Urinary bladder (tissue), 3 donors: ENCODE measurements at regions not wholly inside any gene's neighbourhood (a gene's known extent, or its start where the extent isn't known, plus 50 kb on each side); places are given as distances from the start of the nearest gene placed in this dataset.

Experiments used
- DNase-seq: peaks from one replicate; pipeline ENCODE4 v3.0.0-alpha.2; 2015; ENCODE audit errors: extremely low spot score
- H3K27ac ChIP-seq: one replicate; pipeline ENCODE4 v1.5.1; 2013; ENCODE audit warnings: low read depth, mild to moderate bottlenecking, moderate library complexity
- H3K36me3 ChIP-seq: one replicate; pipeline ENCODE4 v1.6.1; 2013; ENCODE audit warnings: mild to moderate bottlenecking, moderate library complexity; ENCODE audit not compliant: insufficient read depth
- H3K4me1 ChIP-seq: one replicate; pipeline ENCODE4 v1.6.1; 2013; ENCODE audit warnings: mild to moderate bottlenecking, moderate library complexity; ENCODE audit not compliant: insufficient read depth
- H3K4me3 ChIP-seq: one replicate; pipeline ENCODE4 v1.5.1; 2013; ENCODE audit warnings: low read depth, low read length
- WGBS: extraction: QIAGEN DNeasy Blood & Tissue Kit; methylation state at CpG from one replicate; pipeline ENCODE4 v1.1.7; 2013; 5-methylcytosine and 5-hydroxymethylcytosine counted together
- donor health status: healthy with polysubstance abuse.
- donor health status: healthy.

GRCh38 chr11:80841675-80842074, 1400.8 kb upstream of the TENM4 start:
- WGBS: 45% methylated on average over 1 of the region's 1 CpG
- Histone ChIP-seq H3K27ac (no peak overlapping the region), H3K4me3 (no peak overlapping the region), H3K4me1 (no peaks in the 10 kb centered on the region), H3K36me3 (no peaks in the 10 kb centered on the region)
- no peak for DNase-seq

DNA sequence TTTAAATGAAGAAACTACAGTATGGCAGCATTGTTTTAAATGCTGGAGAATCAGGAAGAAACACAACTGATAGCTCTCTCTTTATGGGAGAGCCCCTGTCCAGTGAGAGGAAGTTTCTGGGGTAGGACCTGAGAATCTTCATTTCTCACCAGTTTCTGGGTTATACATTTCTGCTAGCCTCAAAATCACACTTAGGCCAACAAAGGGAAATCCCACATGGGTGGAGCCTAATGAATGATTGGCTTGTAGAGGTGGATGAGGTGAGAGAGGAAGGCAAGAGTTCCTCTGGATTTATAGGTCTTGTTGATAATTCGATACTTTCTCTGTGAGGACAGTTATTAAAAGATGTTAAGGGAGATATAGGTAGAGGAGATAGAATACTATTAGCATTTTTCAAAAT, 1397.3 kb upstream of the TENM4 start:
- Histone ChIP-seq H3K4me1 (no peaks in the 10 kb centered on the region), H3K4me3 (no peak overlapping the region), H3K36me3 (no peaks in the 10 kb centered on the region), H3K27ac (no peak overlapping the region)
- 95% methylated on average over 1 of the region's 1 CpG for WGBS
- DNase-seq: no peak

DNA sequence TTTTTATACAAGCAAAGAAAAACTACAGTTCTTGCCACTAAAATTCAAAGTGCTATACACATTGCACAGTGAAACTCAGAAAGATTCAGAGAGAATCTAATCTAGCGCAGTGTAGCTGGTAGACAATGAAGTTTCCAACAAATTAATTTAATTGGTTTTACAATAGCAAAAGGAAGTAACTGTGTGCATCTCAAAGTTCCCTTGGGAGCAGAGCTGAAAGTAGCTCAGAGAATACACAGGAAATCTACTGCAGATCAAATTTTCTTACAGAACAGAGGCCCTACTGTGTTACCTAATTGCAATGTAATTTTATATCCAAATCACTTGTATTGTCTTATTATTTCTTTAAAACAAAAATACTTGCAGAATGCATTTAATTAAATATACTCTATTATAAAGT, 1396.2 kb upstream of the TENM4 start:
- no peak for DNase-seq
- H3K27ac ChIP-seq: no peak overlapping the region
- no peaks in the 10 kb centered on the region for H3K4me1 ChIP-seq
- no peaks in the 10 kb centered on the region for H3K36me3 ChIP-seq
- no peak overlapping the region for H3K4me3 ChIP-seq
- WGBS: 87% methylated on average over 1 of the region's 1 CpG

- 92% methylated on average over 1 of the region's 1 CpG for WGBS
- Histone ChIP-seq H3K27ac (no peak overlapping the region), H3K4me3 (no peak overlapping the region), H3K4me1 (no peaks in the 10 kb centered on the region), H3K36me3 (no peaks in the 10 kb centered on the region)
- no peak for DNase-seq
Observed at GRCh38 chr11:80831374-80831773, 1390.5 kb upstream of the TENM4 start.

- Histone ChIP-seq H3K27ac (no peak overlapping the region), H3K4me1 (no peaks in the 10 kb centered on the region), H3K36me3 (no peaks in the 10 kb centered on the region), H3K4me3 (no peak overlapping the region)
- DNase-seq: no peak
- WGBS: 76% methylated on average over 3 of the region's 3 CpGs
Observed at GRCh38 chr11:80827781-80828180, 1387.0 kb upstream of the TENM4 start.

GRCh38 chr11:80826808-80827207, 1386.0 kb upstream of the TENM4 start:
- WGBS: 77% methylated on average over 2 of the region's 2 CpGs
- no peak overlapping the region for H3K4me3 ChIP-seq
- no peaks in the 10 kb centered on the region for H3K36me3 ChIP-seq
- no peaks in the 10 kb centered on the region for H3K4me1 ChIP-seq
- no peak for DNase-seq
- no peak overlapping the region for H3K27ac ChIP-seq

GRCh38 chr11:80822308-80822707, 1381.5 kb upstream of the TENM4 start:
- WGBS: 89% methylated on average over 7 of the region's 7 CpGs
- Histone ChIP-seq H3K36me3 (no peaks in the 10 kb centered on the region), H3K27ac (no peak overlapping the region), H3K4me1 (no peaks in the 10 kb centered on the region), H3K4me3 (no peak overlapping the region)
- DNase-seq: no peak

GRCh38 chr11:80819271-80819670, 1378.4 kb upstream of the TENM4 start:
- H3K4me3 ChIP-seq: no peak overlapping the region
- WGBS: 99% methylated on average over 1 of the region's 1 CpG
- H3K27ac ChIP-seq: no peak overlapping the region
- no peak for DNase-seq
- no peaks in the 10 kb centered on the region for H3K4me1 ChIP-seq
- no peaks in the 10 kb centered on the region for H3K36me3 ChIP-seq

DNA sequence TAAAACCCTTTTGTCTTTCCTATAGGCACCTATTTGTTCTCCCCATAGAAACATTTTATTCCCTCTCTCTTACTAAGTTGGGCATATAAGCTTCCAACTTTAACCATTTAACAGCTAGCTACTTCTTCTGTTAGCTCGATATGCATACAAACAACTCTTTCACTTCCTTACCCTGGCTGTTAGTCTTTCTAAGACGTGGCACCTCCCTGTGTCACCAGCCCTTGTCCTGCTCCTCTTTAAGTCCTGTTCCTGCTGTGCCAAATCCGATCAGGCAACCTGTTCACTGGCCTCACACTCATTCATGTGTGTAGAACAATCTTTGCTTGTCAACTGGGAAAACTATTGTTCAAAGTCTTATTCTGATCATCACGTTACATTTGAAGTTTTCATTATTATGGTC, 1376.1 kb upstream of the TENM4 start:
- WGBS: 75% methylated on average over 4 of the region's 4 CpGs
- H3K4me3 ChIP-seq: no peak overlapping the region
- no peak overlapping the region for H3K27ac ChIP-seq
- no peaks in the 10 kb centered on the region for H3K36me3 ChIP-seq
- H3K4me1 ChIP-seq: no peaks in the 10 kb centered on the region
- no peak for DNase-seq

GRCh38 chr11:80816454-80816847, 1375.6 kb upstream of the TENM4 start:
- WGBS: 55% methylated on average over 1 of the region's 1 CpG
- Histone ChIP-seq H3K27ac (no peak overlapping the region), H3K36me3 (no peaks in the 10 kb centered on the region), H3K4me3 (no peak overlapping the region), H3K4me1 (no peaks in the 10 kb centered on the region)
- no peak for DNase-seq

- Histone ChIP-seq H3K4me3 (no peak overlapping the region), H3K4me1 (no peaks in the 10 kb centered on the region), H3K27ac (no peak overlapping the region), H3K36me3 (no peaks in the 10 kb centered on the region)
- WGBS: 72% methylated on average over 3 of the region's 3 CpGs
- no peak for DNase-seq
Observed at GRCh38 chr11:80815752-80816453, 1375.1 kb upstream of the TENM4 start.

DNA sequence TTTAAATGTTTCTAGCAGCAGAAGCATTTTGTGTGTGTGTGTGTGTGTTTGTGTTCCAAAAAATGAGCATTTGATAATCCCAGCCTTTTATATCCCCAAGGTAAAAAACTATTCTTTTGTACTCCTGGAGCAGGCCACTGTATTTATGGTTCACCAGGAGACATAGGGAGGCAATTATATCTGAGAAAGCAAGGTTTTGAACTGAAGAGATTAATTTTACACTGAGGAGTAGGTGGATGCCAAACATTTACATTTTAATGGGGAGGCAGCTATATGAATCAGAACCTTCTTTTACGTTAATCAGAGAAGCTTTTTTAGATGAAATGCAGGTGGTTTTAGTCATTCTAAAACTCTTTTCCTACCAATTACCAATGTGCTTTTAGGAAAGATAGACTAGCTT, 1374.0 kb upstream of the TENM4 start:
- Histone ChIP-seq H3K4me3 (no peak overlapping the region), H3K36me3 (no peaks in the 10 kb centered on the region), H3K4me1 (no peaks in the 10 kb centered on the region), H3K27ac (no peak overlapping the region)
- WGBS: 50% methylated on average over 1 of the region's 1 CpG
- no peak for DNase-seq

- no peak for DNase-seq
- H3K36me3 ChIP-seq: no peaks in the 10 kb centered on the region
- WGBS: 72% methylated on average over 4 of the region's 4 CpGs
- no peak overlapping the region for H3K27ac ChIP-seq
- H3K4me3 ChIP-seq: no peak overlapping the region
- H3K4me1 ChIP-seq: no peaks in the 10 kb centered on the region
Observed at GRCh38 chr11:80810695-80811094, 1369.9 kb upstream of the TENM4 start.

DNA sequence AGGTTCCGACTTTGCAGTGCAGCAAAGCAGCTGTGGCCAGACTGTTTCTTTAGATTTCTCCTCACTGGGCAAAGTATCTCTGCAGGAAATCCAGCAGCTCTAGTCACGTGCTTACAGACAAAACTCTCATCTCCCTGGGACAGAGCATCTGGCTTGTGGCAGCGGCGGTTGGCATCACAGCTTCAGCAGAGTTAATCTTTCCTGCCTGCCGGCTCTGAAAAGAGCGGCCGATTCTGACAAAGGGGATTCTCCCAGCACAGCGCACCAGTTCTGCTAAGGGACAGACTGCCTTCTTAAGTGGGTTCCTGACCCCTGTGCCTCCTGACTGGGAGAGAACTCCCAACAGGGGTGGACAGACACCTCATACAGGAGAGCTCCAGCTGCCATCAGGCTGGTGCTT, 1357.3 kb upstream of the TENM4 start:
- no peaks in the 10 kb centered on the region for H3K4me1 ChIP-seq
- 56% methylated on average over 8 of the region's 8 CpGs for WGBS
- no peaks in the 10 kb centered on the region for H3K36me3 ChIP-seq
- H3K4me3 ChIP-seq: no peak overlapping the region
- H3K27ac ChIP-seq: no peak overlapping the region
- no peak for DNase-seq

DNA sequence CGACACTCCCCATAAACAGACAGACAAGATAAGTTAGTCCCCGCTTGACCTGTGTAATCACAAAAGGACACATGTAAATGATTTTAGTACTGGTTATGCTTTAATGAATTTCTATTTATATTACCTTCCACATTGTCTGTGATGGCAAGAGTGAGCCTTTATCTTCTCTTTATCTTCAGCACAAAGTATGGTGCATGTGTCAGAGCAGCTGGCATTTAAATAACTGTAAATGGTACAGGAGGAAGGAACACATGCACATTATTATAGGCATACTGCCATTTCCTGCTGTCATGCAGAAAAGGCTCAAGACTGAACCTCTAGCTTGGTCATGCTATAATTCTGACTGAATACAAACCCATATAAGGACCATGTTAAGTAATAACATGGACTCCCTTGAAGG, 1342.7 kb upstream of the TENM4 start:
- 71% methylated on average over 2 of the region's 2 CpGs for WGBS

More for the DNA sequence above, 1342.7 kb upstream of the TENM4 start:
- no peak for DNase-seq
- Histone ChIP-seq H3K4me3 (no peak overlapping the region), H3K27ac (no peak overlapping the region), H3K36me3 (no peaks in the 10 kb centered on the region), H3K4me1 (no peaks in the 10 kb centered on the region)
